HS-5 (cell line): ENCODE measurements at regions not wholly inside any gene's neighbourhood (a gene's known extent, or its start where the extent isn't known, plus 50 kb on each side); places are given as distances from the start of the nearest gene placed in this dataset.

Source experiments
- DNase-seq: peaks from one replicate; pipeline ENCODE4 v3.0.0-alpha.2; 2012; ENCODE audit warnings: low read depth

DNA sequence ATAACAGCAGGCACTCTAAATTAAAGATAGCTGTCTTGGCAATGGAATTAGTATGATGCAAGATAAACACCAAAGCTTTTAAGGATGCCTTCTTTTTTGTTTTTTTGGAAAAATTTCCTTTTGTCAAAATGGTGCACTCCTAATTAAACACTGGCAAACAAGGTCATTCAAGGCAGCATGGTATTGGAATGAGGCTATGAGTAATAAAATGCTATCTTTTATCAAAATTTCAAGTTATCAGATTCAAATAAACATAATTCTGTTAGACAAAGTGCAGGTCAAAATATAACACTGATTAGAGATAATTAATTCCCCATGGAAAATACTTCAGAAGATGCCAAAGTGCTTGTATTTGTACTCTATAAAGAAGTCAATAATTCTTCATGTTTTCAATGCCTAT, 514.1 kb downstream of the TENT5A start:
- DNase-seq, result no peak

DNA sequence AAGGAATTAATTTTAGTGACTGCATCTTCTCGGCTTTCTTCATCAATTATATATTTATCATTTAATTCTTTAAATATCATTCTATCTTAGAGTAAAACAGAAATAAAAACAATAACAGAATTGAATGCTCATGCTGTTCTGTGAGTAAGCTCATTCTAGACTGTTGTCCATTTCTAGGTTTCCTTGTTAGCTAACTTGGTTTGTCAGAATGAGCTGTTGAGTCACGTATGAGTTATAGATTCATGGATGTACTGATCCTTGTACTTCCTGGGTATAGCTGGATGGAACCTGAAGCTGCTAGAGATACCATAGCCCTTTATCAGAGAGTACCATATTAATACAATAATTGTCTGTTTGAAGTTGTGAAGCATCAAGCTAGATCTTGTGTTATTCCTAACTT, 515.3 kb downstream of the TENT5A start:
- no peak for DNase-seq

DNA sequence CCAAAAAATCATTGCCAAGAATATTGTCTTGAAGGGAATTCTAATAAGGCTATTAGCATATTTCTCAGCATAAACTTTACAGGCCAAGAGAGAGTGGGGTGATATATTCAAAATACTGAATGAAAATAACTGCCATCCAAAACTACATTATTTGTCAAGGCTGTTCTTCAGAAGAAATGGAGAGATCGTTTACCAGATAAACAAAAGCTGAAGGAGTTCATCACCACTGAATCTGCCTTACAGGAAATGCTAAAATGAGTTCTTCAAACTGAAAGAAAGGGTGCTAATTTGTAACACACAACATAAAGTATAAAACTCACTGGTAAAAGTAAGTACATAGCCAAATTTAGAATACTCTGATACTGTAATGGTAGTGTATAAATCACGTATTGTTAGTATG, 517.0 kb downstream of the TENT5A start:
- no peak for DNase-seq

DNA sequence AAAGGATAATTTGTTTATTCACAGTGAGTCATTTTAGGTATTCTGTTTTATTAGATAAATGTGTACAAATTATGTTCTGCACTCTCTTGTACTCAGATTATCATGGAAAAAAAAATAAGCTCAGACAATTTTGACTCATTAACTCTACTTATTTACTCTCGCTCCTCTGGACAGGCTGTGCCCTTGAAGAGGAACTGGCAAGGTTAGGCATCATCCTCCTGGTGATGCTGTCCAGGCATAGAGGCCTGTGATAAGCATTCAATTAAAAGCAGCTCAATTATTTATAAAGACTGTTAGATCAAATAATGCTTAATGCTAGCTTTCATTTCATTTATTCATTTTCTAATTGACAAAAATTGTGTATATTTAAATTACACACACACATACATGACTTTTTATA, 518.5 kb downstream of the TENT5A start:
- DNase-seq, result no peak

DNA sequence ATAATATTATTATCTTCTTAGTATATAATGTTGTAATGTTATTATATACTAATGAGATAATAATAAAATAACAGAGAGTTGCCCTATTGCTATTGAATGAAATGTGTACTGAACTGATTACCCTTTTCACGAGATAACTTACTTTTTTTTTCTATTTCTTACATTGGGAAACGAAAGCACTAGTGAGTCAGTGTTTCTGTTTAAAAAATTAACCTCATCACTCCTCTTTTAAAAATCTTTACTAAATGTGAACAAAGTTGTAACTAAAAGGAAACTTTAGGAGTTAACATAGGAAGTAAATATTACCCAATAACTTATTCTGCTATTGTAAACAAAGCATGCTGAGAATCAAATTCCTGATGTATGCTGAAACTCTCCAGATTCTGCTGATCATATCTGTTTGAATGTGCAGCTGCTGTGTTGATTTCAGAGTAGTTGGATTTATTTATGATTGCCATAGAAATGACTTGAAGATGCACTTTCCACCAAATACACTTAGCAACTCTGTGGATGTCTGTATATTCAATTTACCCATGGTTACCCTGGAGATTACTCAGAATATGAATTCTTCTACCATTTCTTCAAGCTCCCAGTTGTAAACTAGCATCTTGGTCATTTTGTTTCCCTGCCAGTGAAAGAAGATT, 523.4 kb downstream of the TENT5A start:
- DNase-seq, result no peak

DNA sequence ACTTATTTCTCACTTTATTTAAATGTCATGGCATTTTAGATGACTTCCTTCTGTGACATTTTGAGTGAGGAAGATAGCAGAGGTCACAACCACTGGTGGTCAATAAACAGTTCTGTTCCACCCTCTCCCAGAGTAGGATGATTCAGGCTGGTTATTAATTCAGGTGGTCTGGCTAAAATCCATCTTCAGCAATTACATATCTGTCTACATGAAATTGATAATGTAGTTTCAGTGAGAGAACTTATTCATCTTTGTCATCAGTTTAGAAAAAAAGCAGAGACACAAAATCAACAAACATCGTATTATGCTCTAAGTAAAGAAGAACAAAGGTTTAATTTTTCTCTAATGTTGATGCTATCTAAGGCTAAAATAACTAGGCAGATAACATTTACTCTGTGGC, 525.5 kb downstream of the TENT5A start:
- DNase-seq, result no peak

DNA sequence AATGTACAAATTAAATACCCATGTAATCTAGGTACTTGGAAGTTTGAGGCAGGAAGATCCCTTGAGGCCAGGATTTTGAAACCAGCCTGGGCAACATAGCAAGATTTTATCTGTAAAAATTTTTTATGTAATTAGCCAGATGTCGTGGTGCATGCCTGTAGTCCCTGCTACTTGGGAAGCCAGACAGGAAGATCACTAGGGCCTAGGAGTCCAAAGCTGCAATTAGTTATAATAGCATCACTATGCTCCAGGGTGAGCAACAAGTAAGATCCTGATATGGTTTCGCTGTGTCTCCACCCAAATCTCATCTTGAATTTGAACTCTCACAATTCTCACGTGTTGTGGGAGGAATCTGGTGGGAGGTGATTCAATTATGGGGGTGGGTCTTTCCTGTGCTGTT, 535.8 kb downstream of the TENT5A start:
- DNase-seq, result no peak

DNA sequence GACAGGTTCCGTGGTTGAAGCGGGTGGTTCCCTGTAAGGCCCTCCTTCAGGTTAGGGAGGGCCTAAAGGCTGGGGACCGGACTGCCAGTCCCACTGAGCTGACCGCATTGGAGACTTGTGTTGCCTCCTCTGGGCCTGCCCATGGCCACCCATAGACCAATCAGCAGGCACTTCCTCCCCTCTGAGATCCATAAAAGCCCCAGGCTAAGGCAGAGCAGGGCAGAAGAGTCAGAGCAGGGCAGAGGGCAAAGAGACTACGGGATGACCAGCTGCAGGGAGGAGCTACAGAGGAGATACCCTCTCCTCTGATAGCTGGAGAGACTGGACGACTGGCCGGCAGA, 537.4 kb downstream of the TENT5A start:
- no peak for DNase-seq

DNA sequence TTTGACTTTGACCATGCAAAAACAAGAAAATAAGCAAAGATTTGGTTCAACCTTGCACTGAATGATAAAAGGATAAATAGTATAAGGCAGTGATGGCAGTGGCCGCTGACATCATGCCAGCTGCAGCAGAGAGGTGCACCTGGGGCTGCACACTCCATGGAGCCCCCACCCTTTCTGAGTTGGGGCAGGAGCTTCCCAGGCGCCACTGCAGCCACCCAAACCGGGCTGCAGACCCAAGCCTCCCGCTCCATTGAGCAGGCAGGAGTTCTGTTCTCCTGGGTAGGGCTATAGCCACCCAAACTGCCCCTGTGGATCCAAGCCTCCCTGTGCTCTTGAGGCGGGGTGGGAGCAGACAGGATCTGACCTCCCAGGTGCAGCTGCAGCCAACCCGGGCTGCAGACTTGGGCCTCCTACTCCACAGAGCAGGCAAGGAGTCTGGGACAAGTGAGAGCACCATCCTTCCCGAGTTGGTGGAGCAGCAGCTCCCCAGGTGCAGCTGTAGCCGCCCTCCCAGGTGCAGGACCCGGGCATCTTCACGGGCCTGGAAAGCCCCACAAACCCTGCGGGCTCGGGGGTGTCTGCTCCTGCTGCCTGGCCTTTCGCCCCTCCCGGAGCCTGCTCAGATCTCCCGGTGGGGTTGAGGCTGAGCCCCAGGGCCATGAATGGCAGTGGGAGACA, 537.9 kb downstream of the TENT5A start:
- no peak for DNase-seq

DNA sequence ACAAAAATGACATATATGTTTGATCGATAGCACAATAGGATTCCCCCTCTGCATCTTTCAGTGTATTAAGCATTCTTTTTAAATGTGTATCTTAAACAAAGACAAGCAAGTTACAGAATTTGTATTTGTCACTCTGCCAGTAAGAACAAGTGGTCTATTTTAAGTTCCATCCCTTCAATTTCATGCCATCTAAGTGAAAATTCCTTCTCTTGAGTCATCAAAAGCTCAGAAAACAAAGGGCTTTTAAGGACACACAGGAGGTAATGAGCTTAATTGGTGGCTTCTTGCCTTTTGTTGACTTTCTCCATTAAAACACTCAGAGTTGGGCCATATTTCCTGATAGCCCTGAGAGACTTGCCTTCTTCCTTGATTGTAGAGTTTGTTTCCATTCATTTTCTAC, 547.8 kb downstream of the TENT5A start:
- no peak for DNase-seq

DNA sequence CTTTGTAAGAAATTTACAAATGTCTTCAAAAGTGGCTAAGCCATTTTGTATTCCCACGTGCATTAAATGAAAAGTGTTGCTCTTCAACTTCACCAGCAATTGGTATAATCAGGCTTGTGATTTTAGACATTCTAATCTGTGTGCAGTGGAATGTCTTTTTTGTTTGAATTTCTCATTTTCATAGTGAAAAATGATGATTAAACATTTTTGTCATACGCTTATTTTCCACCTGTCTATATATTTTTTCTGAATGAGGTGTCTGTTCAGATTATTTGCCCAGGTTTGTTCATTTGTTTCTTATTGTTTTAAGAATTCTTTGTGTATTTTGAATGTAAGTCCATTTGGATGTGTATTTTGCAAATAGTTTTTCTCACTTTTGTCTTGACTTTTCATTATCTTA, 558.1 kb downstream of the TENT5A start:
- DNase-seq, result no peak

DNA sequence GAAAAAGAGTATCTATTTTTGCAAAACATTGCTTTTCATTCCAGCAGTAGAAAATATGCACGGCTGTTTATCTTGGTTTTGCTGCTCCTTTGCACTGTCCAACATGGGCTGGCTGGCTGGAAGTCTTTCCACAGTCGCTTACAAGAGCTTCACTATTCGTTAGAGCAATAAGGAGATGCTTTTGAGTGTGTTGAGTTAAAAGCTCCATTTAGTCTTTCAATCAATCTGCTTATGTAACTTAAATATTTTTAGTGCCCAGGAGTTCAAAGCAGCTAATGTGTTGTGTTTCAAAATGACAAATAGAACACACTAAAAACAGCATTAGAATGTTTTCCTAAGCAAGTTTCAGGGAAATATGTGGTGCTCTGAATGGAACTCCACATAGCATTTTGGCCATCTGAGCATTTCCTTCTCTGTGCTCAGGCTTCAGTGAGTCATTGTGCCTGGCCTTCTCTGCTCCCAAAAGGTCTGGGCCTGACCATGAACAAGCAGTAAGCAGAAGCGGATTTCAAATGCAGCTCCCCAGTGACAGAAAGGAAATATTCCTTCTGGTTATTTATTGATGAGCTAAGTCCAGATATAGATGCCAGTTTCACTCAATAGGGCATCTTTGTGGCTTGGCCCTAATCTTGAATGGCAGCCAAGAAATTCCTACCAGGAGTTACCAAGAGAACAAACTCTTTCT, 580.3 kb downstream of the TENT5A start:
- DNase-seq, result peak; percentile 8

DNA sequence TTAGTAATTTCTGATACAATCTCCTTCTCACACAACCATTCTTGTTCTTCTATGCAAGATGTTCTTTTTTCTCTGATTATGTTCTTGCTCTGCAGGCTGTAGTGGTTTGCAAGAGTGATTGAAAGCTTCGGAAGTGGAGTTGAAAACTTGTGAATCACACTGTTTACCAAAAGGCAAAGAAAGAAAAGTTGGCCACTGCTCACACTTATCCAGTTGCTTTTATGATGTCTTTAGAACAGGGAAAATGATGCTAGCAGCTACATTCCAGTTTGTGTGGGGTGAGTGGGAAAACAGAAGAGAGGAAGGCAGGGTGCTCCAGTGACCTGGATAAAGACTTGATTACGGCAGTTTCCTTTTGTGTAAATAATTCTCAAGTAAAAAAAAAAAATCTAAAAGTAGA, 583.3 kb downstream of the TENT5A start:
- DNase-seq, result no peak

DNA sequence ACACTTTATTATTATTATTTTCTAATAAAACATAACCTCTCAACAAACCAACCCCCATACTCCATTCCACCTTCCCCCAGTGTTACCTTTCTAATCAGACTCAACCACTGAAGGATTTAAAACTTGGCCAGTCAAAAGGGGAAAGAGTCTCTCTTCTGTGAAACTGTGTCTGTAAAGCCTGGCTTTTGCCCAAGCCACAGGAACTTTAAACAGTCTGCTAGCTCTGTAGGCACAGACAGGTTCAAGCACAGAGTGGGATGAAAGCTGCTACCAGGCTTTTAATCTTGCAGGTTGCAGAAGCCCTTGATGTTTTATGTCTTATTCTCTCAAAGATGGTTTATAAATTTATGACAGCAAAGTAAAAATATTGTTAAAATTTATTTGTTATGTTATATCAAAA, 585.7 kb downstream of the TENT5A start:
- DNase-seq, result no peak

DNA sequence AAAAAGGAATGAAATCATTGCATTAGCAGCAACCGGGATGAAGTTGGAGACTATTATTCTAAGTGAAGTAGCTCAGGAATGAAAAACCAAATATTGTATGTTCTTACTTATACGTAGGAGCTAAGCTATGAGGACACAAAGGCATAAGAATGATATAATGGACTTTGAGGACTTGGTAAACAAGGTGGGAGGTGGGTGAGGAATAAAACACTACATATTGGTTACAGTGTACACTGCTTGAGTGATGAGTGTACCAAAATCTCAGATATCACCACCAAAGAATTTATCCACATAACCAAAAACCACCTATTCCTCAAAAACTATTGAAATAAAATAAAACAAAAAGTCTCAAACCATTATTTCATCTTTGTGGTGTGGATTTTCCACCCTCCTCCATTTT, 593.5 kb downstream of the TENT5A start:
- no peak for DNase-seq

DNA sequence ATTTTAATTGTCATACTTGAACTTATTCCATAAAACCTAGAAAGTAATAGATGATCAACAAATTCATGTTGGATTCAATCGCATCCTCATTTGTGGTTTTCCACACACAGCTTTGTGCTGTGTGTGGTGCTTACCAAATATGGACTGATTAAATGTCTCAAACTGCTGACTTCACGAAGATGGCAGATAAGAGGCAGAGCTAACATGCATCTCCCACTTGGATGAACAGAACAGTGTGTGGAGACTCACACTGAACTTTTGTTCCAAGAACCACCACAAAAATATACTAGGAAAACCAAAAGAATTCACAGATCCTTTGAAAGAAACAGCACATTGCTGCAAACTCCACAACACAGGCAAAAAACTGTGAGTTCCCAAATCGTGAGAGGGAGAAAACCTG, 603.7 kb downstream of the TENT5A start:
- no peak for DNase-seq

DNA sequence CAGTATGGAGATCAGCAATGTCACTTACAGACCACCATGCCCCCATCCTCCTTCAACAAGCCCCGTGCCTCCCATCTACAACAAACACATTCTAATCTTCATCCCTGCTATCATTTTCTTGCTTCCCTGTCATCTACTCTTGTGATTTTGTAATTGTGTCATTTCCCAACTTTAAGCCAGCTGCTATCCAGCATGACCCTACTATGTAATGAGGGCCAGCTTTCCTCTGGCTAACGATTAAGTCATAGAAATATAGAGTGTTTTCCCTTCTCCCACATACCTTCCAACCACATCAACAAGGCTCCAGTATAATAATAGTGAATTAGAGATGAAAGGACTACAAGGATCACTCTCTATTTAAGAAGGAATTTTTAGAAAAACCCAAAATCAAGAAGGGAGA, 607.0 kb downstream of the TENT5A start:
- no peak for DNase-seq

DNA sequence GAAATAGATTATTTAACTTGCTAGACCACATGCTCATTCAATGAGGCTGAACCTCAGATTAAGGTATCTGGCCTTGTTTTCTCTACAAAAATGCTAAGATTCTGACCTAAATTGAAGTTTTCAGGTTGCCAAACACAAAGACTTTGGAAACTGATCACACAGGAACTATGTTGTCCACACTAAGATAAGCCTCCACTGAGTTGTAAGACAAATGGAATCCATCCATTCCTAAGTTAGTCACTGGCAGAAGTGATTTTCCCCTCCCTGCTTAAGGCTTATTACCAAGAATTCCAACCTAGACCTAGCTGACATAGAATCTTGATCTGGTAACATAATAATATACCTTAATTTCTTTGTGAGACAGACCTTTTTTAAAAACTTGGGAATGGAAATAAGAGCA, 608.1 kb downstream of the TENT5A start:
- no peak for DNase-seq

DNA sequence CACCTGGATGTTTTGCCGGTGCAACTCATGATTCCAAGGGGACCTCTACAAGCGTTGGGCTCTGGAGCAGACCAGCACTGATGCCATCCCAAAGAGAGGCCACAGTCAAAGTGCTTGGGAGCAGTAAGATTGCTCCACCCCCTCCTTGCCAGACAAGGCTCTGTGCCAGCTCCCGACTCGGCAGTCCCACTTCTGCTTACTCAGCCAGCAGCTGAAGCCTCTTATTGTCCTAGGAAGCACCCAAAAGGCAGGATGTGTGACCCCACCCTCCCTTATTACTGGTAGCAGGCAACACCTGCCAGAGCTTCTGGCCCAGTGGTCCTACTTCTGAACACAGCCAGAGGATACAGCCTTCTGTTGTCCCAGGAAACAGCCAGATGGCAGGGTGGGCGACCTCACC, 614.2 kb downstream of the TENT5A start:
- DNase-seq, result no peak

DNA sequence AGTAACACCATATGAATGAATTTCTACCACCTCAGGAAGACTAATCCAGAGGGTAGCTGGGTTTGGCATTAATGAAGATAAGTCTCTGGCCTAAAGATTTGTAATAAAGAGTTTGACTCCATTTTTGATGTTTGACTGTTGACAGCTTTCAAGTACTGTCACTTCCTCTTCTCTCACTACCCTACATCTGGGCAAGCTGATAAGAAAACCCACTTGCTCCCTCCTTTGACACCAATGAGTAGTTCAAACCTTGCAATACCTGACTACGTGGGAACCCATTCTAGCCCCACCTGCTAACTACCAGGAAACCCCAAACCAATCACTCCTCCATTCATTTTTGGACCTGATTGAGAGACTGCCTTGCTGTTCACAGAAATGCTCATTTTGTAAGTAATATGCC, 621.5 kb downstream of the TENT5A start:
- DNase-seq, result no peak

DNA sequence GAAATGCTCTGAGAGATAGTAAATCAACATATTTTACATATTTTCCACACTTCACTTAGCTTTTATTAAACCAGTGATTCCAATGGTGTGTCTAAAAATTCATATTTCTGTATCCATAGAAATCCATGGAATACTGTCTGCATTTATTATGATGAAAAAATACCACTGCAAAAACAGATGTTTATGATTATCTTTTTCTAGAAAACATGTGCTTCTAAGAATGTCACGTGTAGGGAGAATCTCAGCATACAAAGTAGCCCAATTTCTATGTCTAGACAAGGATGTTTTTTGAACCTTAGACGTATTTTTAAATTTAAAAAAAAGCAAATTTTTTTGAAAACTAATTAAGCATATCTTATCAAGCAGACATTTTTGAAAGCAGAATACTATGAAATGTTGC, 622.4 kb downstream of the TENT5A start:
- DNase-seq, result no peak

DNA sequence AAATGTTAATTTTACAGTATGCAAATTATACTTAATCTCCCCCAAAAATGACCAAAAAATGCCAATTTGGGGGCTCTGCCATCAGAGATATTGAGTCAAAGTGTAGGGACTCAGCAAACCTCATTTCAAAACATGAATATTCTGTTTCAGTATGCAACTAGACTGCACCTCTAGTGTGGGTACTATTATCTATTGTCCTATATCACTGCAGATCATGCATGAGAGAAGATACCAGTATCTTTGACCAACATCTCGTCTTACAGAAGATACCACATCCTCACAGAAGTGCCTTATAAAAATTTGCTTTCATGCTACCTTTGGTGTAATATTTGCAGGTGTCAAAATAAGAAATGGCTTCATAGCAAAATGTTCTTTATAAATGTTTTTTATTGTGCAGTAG, 623.8 kb downstream of the TENT5A start:
- DNase-seq, result no peak

DNA sequence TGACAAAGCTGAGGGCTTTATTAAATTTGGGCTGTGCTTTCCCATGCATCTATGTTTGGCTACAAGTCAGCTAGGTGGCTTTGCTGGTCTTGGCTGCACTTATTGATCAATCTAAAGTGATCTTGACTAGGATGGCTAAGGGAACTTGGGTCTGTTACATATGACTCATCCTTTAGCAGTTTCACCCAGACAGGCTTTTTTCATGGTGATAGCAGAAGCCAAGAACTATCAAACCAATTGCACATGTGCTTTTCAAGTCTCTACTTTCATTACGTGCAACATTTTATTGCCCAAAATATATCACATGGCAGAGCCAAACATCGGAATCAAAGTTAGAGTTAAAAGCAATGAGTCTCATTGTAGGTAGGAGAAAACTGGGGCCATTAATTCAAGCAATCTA, 626.3 kb downstream of the TENT5A start:
- DNase-seq, result no peak

DNA sequence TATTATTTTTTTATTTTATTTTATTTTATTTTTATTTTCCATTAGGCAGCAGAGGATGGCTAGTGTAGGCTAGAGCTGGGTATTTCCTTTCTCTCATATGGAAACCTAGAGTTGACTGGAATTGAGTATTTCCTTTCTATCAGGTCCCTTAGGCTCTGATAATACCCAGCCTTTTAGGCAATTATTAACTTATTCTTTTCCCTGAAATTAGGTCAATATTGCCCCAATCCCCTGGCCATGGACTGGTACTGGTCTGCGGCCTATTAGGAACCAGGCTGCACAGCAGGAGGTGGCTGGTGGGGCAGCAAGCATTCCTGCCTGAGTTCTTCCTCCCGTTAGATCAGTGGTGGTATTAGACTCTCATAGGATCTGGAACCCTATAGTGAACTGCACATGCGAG, 632.2 kb downstream of the TENT5A start:
- DNase-seq, result no peak
